ENCODE measurements at regions not wholly inside any gene's neighbourhood (a gene's known extent, or its start where the extent isn't known, plus 50 kb on each side); places are given as distances from the start of the nearest gene placed in this dataset.
"Not testable (repeated sequence)": the region's sequence is repeated elsewhere in the genome, so short reads cannot be mapped to it uniquely, and the experiment has no call there.

- TF ChIP-seq CTCF (tag by site-specific recombination; IDR thresholded peaks at IDR 0.05); REST (tag by site-specific recombination; IDR thresholded peaks at IDR 0.05); TCF7L2 (IDR thresholded peaks at IDR 0.05; ENCODE audit: borderline replicate concordance, low read depth, low read length); ZBTB49 (tag by site-specific recombination; IDR thresholded peaks at IDR 0.05; ENCODE audit: low read depth); ZFP37 (tag by site-specific recombination; IDR thresholded peaks at IDR 0.05); ZNF18 (tag by site-specific recombination; IDR thresholded peaks at IDR 0.05); IKZF3 (tag by site-specific recombination; IDR thresholded peaks at IDR 0.05); TSHZ1 (tag by site-specific recombination; IDR thresholded peaks at IDR 0.05; ENCODE audit: borderline replicate concordance); ZBTB11 (tag by site-specific recombination; conservative IDR thresholded peaks at IDR 0.05; ENCODE audit: low read depth); ZNF274 (IDR thresholded peaks at IDR 0.05; ENCODE audit: low read length); ZNF274 (tag by site-specific recombination; IDR thresholded peaks at IDR 0.05; ENCODE audit: borderline replicate concordance); ZNF670 (tag by site-specific recombination; IDR thresholded peaks at IDR 0.05; ENCODE audit: low read depth); ZXDB (tag by site-specific recombination; IDR thresholded peaks at IDR 0.05): not testable (repeated sequence)
Observed at GRCh38 chr16:88185976-88186888, 196.5 kb upstream of the ZNF469 start.
